Fibroblast of lung (primary cell): ENCODE measurements at regions not wholly inside any gene's neighbourhood (a gene's known extent, or its start where the extent isn't known, plus 50 kb on each side); places are given as distances from the start of the nearest gene placed in this dataset.

Source experiments
- DNase-seq, 2 donors: peaks; one replicate each; pipeline versions ENCODE4 v3.0.0 to v3.0.0-alpha.2; 2010; ENCODE audit warnings: low read depth in 2 of 2
- H2AFZ ChIP-seq: 2 replicates; pipeline ENCODE4 v1.5.1; 2012; ENCODE audit warnings: low read length, control low read depth, inconsistent platforms
- H3K27ac ChIP-seq: 2 replicates; pipeline ENCODE4 v1.5.1; 2011; ENCODE audit warnings: low read length, control low read depth; ENCODE audit not compliant: insufficient read depth
- H3K27me3 ChIP-seq: 2 replicates; pipeline ENCODE4 v1.5.1; 2011; ENCODE audit warnings: mild to moderate bottlenecking, low read length; ENCODE audit not compliant: control insufficient read depth, insufficient read depth
- H3K36me3 ChIP-seq: 2 replicates; pipeline ENCODE4 v1.5.1; 2011; ENCODE audit warnings: low read length; ENCODE audit not compliant: control insufficient read depth, insufficient read depth
- H3K4me1 ChIP-seq: 2 replicates; pipeline ENCODE4 v1.5.1; 2011; ENCODE audit warnings: low read length; ENCODE audit not compliant: control insufficient read depth, insufficient read depth; ENCODE audit errors: extremely low read depth
- H3K4me2 ChIP-seq: 2 replicates; pipeline ENCODE4 v1.5.1; 2011; ENCODE audit warnings: low read length, control low read depth; ENCODE audit not compliant: insufficient read depth; ENCODE audit errors: extremely low read depth
- H3K4me3 ChIP-seq, 4 experiments: fragments of 200-600 bp in 1 of 4; sonication (generic) in 1 of 4; replicated peaks in 1 of 4; 2 replicates each; pipeline ENCODE4 v1.5.1; 2011 to 2016; ENCODE audit warnings: low read length in 4 of 4, low read depth in 3 of 4, mild to moderate bottlenecking in 3 of 4, control low read depth in 2 of 4, inconsistent platforms in 1 of 4, mixed read lengths in 1 of 4; ENCODE audit not compliant: insufficient read depth in 1 of 4; ENCODE audit errors: control extremely low read depth in 1 of 4
- H3K79me2 ChIP-seq: 2 replicates; pipeline ENCODE4 v1.5.1; 2012; ENCODE audit warnings: mild to moderate bottlenecking, low read length, inconsistent platforms; ENCODE audit not compliant: control insufficient read depth, insufficient read depth
- H3K9ac ChIP-seq: 2 replicates; pipeline ENCODE4 v1.5.1; 2011; ENCODE audit warnings: mild to moderate bottlenecking, low read length, control low read depth; ENCODE audit not compliant: insufficient read depth
- H3K9me3 ChIP-seq: 2 replicates; pipeline ENCODE4 v1.5.1; 2012; ENCODE audit warnings: low read depth, low read length; ENCODE audit not compliant: control insufficient read depth, insufficient read depth
- H4K20me1 ChIP-seq: 2 replicates; pipeline ENCODE4 v1.5.1; 2011; ENCODE audit warnings: low read length; ENCODE audit not compliant: control insufficient read depth, insufficient read depth; ENCODE audit errors: extremely low read depth
- CTCF ChIP-seq, 2 donors: IDR thresholded peaks in 1 of 2; conservative IDR thresholded peaks in 1 of 2; 1 replicate in 1 of 2; 2 replicates in 1 of 2; pipeline ENCODE4 v1.5.1; 2011 to 2012; ENCODE audit warnings: low read length in 2 of 2, control low read depth in 1 of 2, inconsistent platforms in 1 of 2, low read depth in 1 of 2, mild to moderate bottlenecking in 1 of 2
- EZH2 ChIP-seq: IDR thresholded peaks from 2 replicates; pipeline ENCODE4 v1.5.1; 2012; ENCODE audit warnings: low read length, control low read depth, mild to moderate bottlenecking; ENCODE audit errors: missing control alignments

GRCh38 chr1:105416261-105416660 lies 1640.2 kb upstream of the PRMT6 start:
- Histone ChIP-seq H3K4me3 (no peak overlapping the region), H2AFZ (no peak overlapping the region), H3K9me3 (no peaks in the 10 kb centered on the region), H3K79me2 (no peaks in the 10 kb centered on the region), H3K9ac (no peak overlapping the region), H3K27me3 (no peaks in the 10 kb centered on the region), H3K4me1 (no peaks in the 10 kb centered on the region), H4K20me1 (no peaks in the 10 kb centered on the region), H3K36me3 (no peaks in the 10 kb centered on the region), H3K4me2 (no peak overlapping the region), H3K27ac (no peak overlapping the region)
- DNase-seq: no peak
- TF ChIP-seq CTCF (conservative IDR thresholded peaks at IDR 0.05 in 1 of 2, IDR thresholded peaks at IDR 0.05 in 1 of 2; ENCODE audit: low read depth in 1 of 2, low read length in 2 of 2) (no peak), EZH2 (no peak)

GRCh38 chr1:105419030-105419429 lies 1637.4 kb upstream of the PRMT6 start:
- H2AFZ ChIP-seq: no peak overlapping the region
- H4K20me1 ChIP-seq: no peaks in the 10 kb centered on the region
- H3K9me3 ChIP-seq: no peaks in the 10 kb centered on the region
- no peaks in the 10 kb centered on the region for H3K27me3 ChIP-seq
- H3K4me1 ChIP-seq: no peaks in the 10 kb centered on the region
- H3K4me2 ChIP-seq: no peak overlapping the region
- no peaks in the 10 kb centered on the region for H3K79me2 ChIP-seq
- H3K4me3 ChIP-seq: no peak overlapping the region
- H3K36me3 ChIP-seq: no peaks in the 10 kb centered on the region
- DNase-seq: no peak
- H3K27ac ChIP-seq: no peak overlapping the region
- TF ChIP-seq EZH2: no peak
- no peak for TF ChIP-seq CTCF (conservative IDR thresholded peaks at IDR 0.05 in 1 of 2, IDR thresholded peaks at IDR 0.05 in 1 of 2; ENCODE audit: low read depth in 1 of 2, low read length in 2 of 2)
- no peak overlapping the region for H3K9ac ChIP-seq

GRCh38 chr1:105427543-105427942 lies 1628.9 kb upstream of the PRMT6 start:
- no peak overlapping the region for H3K4me3 ChIP-seq
- H3K27me3 ChIP-seq: no peaks in the 10 kb centered on the region
- H2AFZ ChIP-seq: no peak overlapping the region
- H3K79me2 ChIP-seq: no peaks in the 10 kb centered on the region
- no peak for DNase-seq
- H3K4me1 ChIP-seq: no peaks in the 10 kb centered on the region
- H3K9me3 ChIP-seq: no peaks in the 10 kb centered on the region
- H4K20me1 ChIP-seq: no peaks in the 10 kb centered on the region
- no peak overlapping the region for H3K27ac ChIP-seq
- no peak overlapping the region for H3K4me2 ChIP-seq
- H3K36me3 ChIP-seq: no peaks in the 10 kb centered on the region
- TF ChIP-seq CTCF (conservative IDR thresholded peaks at IDR 0.05 in 1 of 2, IDR thresholded peaks at IDR 0.05 in 1 of 2; ENCODE audit: low read depth in 1 of 2, low read length in 2 of 2) (no peak), EZH2 (no peak)
- H3K9ac ChIP-seq: no peak overlapping the region
